ENCODE measurements at regions not wholly inside any gene's neighbourhood (a gene's known extent, or its start where the extent isn't known, plus 50 kb on each side); places are given as distances from the start of the nearest gene placed in this dataset.

- Histone ChIP-seq H2AFZ (ENCODE audit: low read length) (no peak overlapping the region), H3K9me2 (ENCODE audit: insufficient read depth, low read length) (no peaks in the 10 kb centered on the region), H4K20me1 (ENCODE audit: insufficient read depth, low read length) (no peaks in the 10 kb centered on the region), H3K79me2 (ENCODE audit: insufficient read depth, low read depth, low read length) (no peaks in the 10 kb centered on the region), H3K27ac (ENCODE audit: low read depth, low read length, poor library complexity, severe bottlenecking) (no peak overlapping the region), H3K4me1 (ENCODE audit: insufficient read depth, low read length, poor library complexity, severe bottlenecking) (no peaks in the 10 kb centered on the region), H3K36me3 (ENCODE audit: insufficient read depth, low read length) (no peaks in the 10 kb centered on the region), H3K4me3 (ENCODE audit: low read depth, low read length, poor library complexity, severe bottlenecking) (no peak overlapping the region), H3K9me3 (ENCODE audit: low read length) (no peaks in the 10 kb centered on the region), H3K4me2 (ENCODE audit: low read length) (no peak overlapping the region)
- no TSS peak for BruUV-seq (replicated peaks)
- ChIA-PET POLR2A (no interaction called here), CTCF (ENCODE audit: unreplicated experiment) (no interaction called here)
- intact Hi-C loops (cut with micrococcal nuclease; ENCODE audit: unreplicated experiment) = no loop called here
- no peak for DNase-seq (ENCODE audit: low spot score)
- no peak for TF ChIP-seq EZH2phosphoT487 (IDR thresholded peaks at IDR 0.05; ENCODE audit: borderline replicate concordance, low read depth, low read length)
- TF ChIP-seq, protein P1, sequence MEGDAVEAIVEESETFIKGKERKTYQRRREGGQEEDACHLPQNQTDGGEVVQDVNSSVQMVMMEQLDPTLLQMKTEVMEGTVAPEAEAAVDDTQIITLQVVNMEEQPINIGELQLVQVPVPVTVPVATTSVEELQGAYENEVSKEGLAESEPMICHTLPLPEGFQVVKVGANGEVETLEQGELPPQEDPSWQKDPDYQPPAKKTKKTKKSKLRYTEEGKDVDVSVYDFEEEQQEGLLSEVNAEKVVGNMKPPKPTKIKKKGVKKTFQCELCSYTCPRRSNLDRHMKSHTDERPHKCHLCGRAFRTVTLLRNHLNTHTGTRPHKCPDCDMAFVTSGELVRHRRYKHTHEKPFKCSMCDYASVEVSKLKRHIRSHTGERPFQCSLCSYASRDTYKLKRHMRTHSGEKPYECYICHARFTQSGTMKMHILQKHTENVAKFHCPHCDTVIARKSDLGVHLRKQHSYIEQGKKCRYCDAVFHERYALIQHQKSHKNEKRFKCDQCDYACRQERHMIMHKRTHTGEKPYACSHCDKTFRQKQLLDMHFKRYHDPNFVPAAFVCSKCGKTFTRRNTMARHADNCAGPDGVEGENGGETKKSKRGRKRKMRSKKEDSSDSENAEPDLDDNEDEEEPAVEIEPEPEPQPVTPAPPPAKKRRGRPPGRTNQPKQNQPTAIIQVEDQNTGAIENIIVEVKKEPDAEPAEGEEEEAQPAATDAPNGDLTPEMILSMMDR (conservative IDR thresholded peaks at IDR 0.05; ENCODE audit: low read length) = no peak
Observed at GRCh38 chr13:73449252-73449651, 390.4 kb downstream of the KLF5 start.

GRCh38 chr13:73440296-73440895 lies 381.6 kb downstream of the KLF5 start:
- H3K9me3 ChIP-seq (ENCODE audit: low read length) = peaks cover 21% of the 10 kb centered on the region
- no peaks in the 10 kb centered on the region for H3K4me1 ChIP-seq (ENCODE audit: insufficient read depth, low read length, poor library complexity, severe bottlenecking)
- TF ChIP-seq EZH2phosphoT487 (IDR thresholded peaks at IDR 0.05; ENCODE audit: borderline replicate concordance, low read depth, low read length) = no peak
- TF ChIP-seq, protein P1 (conservative IDR thresholded peaks at IDR 0.05; ENCODE audit: low read length) = no peak
- no peaks in the 10 kb centered on the region for H4K20me1 ChIP-seq (ENCODE audit: insufficient read depth, low read length)
- H3K9me2 ChIP-seq (ENCODE audit: insufficient read depth, low read length) = no peaks in the 10 kb centered on the region
- H2AFZ ChIP-seq (ENCODE audit: low read length) = no peak overlapping the region
- no peak overlapping the region for H3K27ac ChIP-seq (ENCODE audit: low read depth, low read length, poor library complexity, severe bottlenecking)
- no TSS peak for BruUV-seq (replicated peaks)
- POLR2A ChIA-PET = no interaction called here
- no peak overlapping the region for H3K4me2 ChIP-seq (ENCODE audit: low read length)
- no peak overlapping the region for H3K4me3 ChIP-seq (ENCODE audit: low read depth, low read length, poor library complexity, severe bottlenecking)
- intact Hi-C loops (cut with micrococcal nuclease; ENCODE audit: unreplicated experiment) = no loop called here
- H3K36me3 ChIP-seq (ENCODE audit: insufficient read depth, low read length) = no peaks in the 10 kb centered on the region
- CTCF ChIA-PET (ENCODE audit: unreplicated experiment) = no interaction called here
- no peaks in the 10 kb centered on the region for H3K79me2 ChIP-seq (ENCODE audit: insufficient read depth, low read depth, low read length)
- DNase-seq (ENCODE audit: low spot score) = peak; percentile 25

DNA sequence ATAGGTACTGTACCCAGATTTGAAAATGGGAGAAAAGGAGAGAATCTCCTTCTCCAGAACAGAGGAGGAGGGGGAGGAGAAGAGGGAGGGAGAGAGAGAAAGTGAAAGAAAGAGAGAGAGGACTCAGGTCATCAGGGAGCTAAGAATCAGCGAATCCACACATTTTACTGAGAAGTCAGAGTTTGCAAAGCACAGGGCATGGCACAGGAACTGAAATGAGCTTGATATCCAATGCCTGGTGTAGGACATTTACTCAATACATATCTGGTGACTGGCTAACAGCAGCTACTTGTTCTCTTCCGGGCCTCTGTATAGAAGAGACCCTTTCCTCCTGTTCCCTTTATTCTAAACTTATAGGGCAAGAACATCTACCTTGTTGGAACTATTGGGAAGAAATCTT lies 375.1 kb downstream of the KLF5 start:
- no peak for TF ChIP-seq EZH2phosphoT487 (IDR thresholded peaks at IDR 0.05; ENCODE audit: borderline replicate concordance, low read depth, low read length)
- TF ChIP-seq, protein P1 (conservative IDR thresholded peaks at IDR 0.05; ENCODE audit: low read length) = no peak
- ChIA-PET CTCF (ENCODE audit: unreplicated experiment) (no interaction called here), POLR2A (interaction anchor here (0.6 to 0.8 kb wide), 2 partner anchors 28 to 1051 kb away, joined by 3 read pairs; no protein-coding TSS in a partner anchor)
- intact Hi-C loops (cut with micrococcal nuclease; ENCODE audit: unreplicated experiment) = no loop called here
- no peaks in the 10 kb centered on the region for H3K79me2 ChIP-seq (ENCODE audit: insufficient read depth, low read depth, low read length)
- no peak for DNase-seq (ENCODE audit: low spot score)
- H3K4me3 ChIP-seq (ENCODE audit: low read depth, low read length, poor library complexity, severe bottlenecking) = no peak overlapping the region
- no peaks in the 10 kb centered on the region for H3K9me3 ChIP-seq (ENCODE audit: low read length)
- no peaks in the 10 kb centered on the region for H3K36me3 ChIP-seq (ENCODE audit: insufficient read depth, low read length)
- H2AFZ ChIP-seq (ENCODE audit: low read length) = no peak overlapping the region
- H3K4me1 ChIP-seq (ENCODE audit: insufficient read depth, low read length, poor library complexity, severe bottlenecking) = no peaks in the 10 kb centered on the region
- BruUV-seq (replicated peaks) = no TSS peak
- no peaks in the 10 kb centered on the region for H3K9me2 ChIP-seq (ENCODE audit: insufficient read depth, low read length)
- no peak overlapping the region for H3K27ac ChIP-seq (ENCODE audit: low read depth, low read length, poor library complexity, severe bottlenecking)
- no peak overlapping the region for H3K4me2 ChIP-seq (ENCODE audit: low read length)
- no peaks in the 10 kb centered on the region for H4K20me1 ChIP-seq (ENCODE audit: insufficient read depth, low read length)
